ENCODE measurements at regions not wholly inside any gene's neighbourhood (a gene's known extent, or its start where the extent isn't known, plus 50 kb on each side); places are given as distances from the start of the nearest gene placed in this dataset.

GRCh38 chr12:89976866-89977265 lies 268.2 kb upstream of the ATP2B1 start:
- no peaks in the 10 kb centered on the region for H3K36me3 ChIP-seq
- H3K9me3 ChIP-seq: no peaks in the 10 kb centered on the region
- H3K4me1 ChIP-seq: no peaks in the 10 kb centered on the region
- H3K27me3 ChIP-seq: no peaks in the 10 kb centered on the region
- DNase-seq: no peak
- intact Hi-C loops (cut with DNase I): no loop called here
- TF ChIP-seq CTCF (IDR thresholded peaks at IDR 0.05) (no peak), POLR2A (IDR thresholded peaks at IDR 0.05) (no peak)
- no peak overlapping the region for H3K4me3 ChIP-seq (replicated peaks in 1 of 3)
- H3K27ac ChIP-seq: no peak overlapping the region
- 82 to 93% methylated on average over 4 of the region's 4 CpGs for WGBS, 2 donors

- intact Hi-C loops (cut with DNase I): no loop called here
- H3K4me1 ChIP-seq: no peaks in the 10 kb centered on the region
- no peaks in the 10 kb centered on the region for H3K36me3 ChIP-seq
- H3K4me3 ChIP-seq (replicated peaks in 1 of 3): no peak overlapping the region
- TF ChIP-seq CTCF (IDR thresholded peaks at IDR 0.05) (no peak), POLR2A (IDR thresholded peaks at IDR 0.05) (no peak)
- no peak for DNase-seq
- 93 to 94% methylated on average over 4 of the region's 4 CpGs for WGBS, 2 donors
- no peaks in the 10 kb centered on the region for H3K27me3 ChIP-seq
- H3K27ac ChIP-seq: no peak overlapping the region
- H3K9me3 ChIP-seq: no peaks in the 10 kb centered on the region
Measured at GRCh38 chr12:89975574-89975973, 266.9 kb upstream of the ATP2B1 start.

GRCh38 chr12:89971880-89972279 lies 263.2 kb upstream of the ATP2B1 start:
- intact Hi-C loops (cut with DNase I): no loop called here
- H3K27me3 ChIP-seq: no peaks in the 10 kb centered on the region
- H3K9me3 ChIP-seq: no peaks in the 10 kb centered on the region
- TF ChIP-seq CTCF (IDR thresholded peaks at IDR 0.05): no peak
- no peak for TF ChIP-seq POLR2A (IDR thresholded peaks at IDR 0.05)
- no peaks in the 10 kb centered on the region for H3K4me1 ChIP-seq
- no peaks in the 10 kb centered on the region for H3K36me3 ChIP-seq
- no peak overlapping the region for H3K27ac ChIP-seq
- DNase-seq: no peak
- H3K4me3 ChIP-seq (replicated peaks in 1 of 3): no peak overlapping the region

- no peaks in the 10 kb centered on the region for H3K27me3 ChIP-seq
- WGBS, 2 donors: 89 to 93% methylated on average over 1 of the region's 1 CpG
- no peaks in the 10 kb centered on the region for H3K36me3 ChIP-seq
- no peak for TF ChIP-seq POLR2A (IDR thresholded peaks at IDR 0.05)
- no peak for TF ChIP-seq CTCF (IDR thresholded peaks at IDR 0.05)
- intact Hi-C loops (cut with DNase I): no loop called here
- no peak for DNase-seq
- H3K4me1 ChIP-seq: no peaks in the 10 kb centered on the region
- no peaks in the 10 kb centered on the region for H3K9me3 ChIP-seq
- H3K27ac ChIP-seq: no peak overlapping the region
- H3K4me3 ChIP-seq (replicated peaks in 1 of 3): no peak overlapping the region
Measured at GRCh38 chr12:89970722-89971121, 262.1 kb upstream of the ATP2B1 start.

- 89 to 90% methylated on average over 4 of the region's 4 CpGs for WGBS, 2 donors
Measured at GRCh38 chr12:89969093-89969492, 260.5 kb upstream of the ATP2B1 start.

More at GRCh38 chr12:89969093-89969492, 260.5 kb upstream of the ATP2B1 start:
- no peaks in the 10 kb centered on the region for H3K36me3 ChIP-seq
- H3K27ac ChIP-seq: no peak overlapping the region
- no peaks in the 10 kb centered on the region for H3K9me3 ChIP-seq
- H3K4me1 ChIP-seq: no peaks in the 10 kb centered on the region
- TF ChIP-seq POLR2A (IDR thresholded peaks at IDR 0.05) (no peak), CTCF (IDR thresholded peaks at IDR 0.05) (no peak)
- H3K4me3 ChIP-seq (replicated peaks in 1 of 3): no peak overlapping the region
- no peak for DNase-seq
- intact Hi-C loops (cut with DNase I): no loop called here
- H3K27me3 ChIP-seq: no peaks in the 10 kb centered on the region

All from thyroid gland (tissue), 4 donors.